BJ (cell line): ENCODE measurements at regions not wholly inside any gene's neighbourhood (a gene's known extent, or its start where the extent isn't known, plus 50 kb on each side); places are given as distances from the start of the nearest gene placed in this dataset.
A peak's percentile ranks its signal among the peaks of the same experiment; 100 is the strongest.
"Not testable (repeated sequence)": the region's sequence is repeated elsewhere in the genome, so short reads cannot be mapped to it uniquely, and the experiment has no call there.

Experiments
- CTCF ChIA-PET: fragments of 350-600 bp; formaldehyde crosslinking; extraction: SDS; loops from one replicate; lab custom pipeline; 2021; ENCODE audit warnings: antibody characterized with exemption, inconsistent platforms; lab: Yijun Ruan, JAX
- POLR2A ChIA-PET: fragments of 300-600 bp; sonication (Branson Sonifier 250); formaldehyde crosslinking; extraction: SDS; loops from one replicate; lab custom pipeline; 2021; ENCODE audit warnings: antibody characterized with exemption; lab: Charles Lee
- DNase-seq: peaks from one replicate; pipeline ENCODE4 v3.0.0-alpha.2; 2011; ENCODE audit warnings: low read depth
- H3K27me3 ChIP-seq: 2 replicates; pipeline ENCODE4 v1.6.0; 2011; ENCODE audit warnings: low read length; ENCODE audit not compliant: control insufficient read depth, insufficient read depth
- H3K36me3 ChIP-seq: 2 replicates; pipeline ENCODE4 v1.5.1; 2011; ENCODE audit warnings: low read length; ENCODE audit not compliant: control insufficient read depth, insufficient read depth
- H3K4me3 ChIP-seq: 2 replicates; pipeline ENCODE4 v1.5.1; 2011; ENCODE audit warnings: low read depth, mild to moderate bottlenecking, control low read depth, low read length
- CTCF ChIP-seq: IDR thresholded peaks from 2 replicates; pipeline ENCODE4 v1.5.1; 2011; ENCODE audit warnings: low read depth, mild to moderate bottlenecking, control low read depth, inconsistent platforms, low read length, moderate library complexity; ENCODE audit not compliant: insufficient read depth

DNA sequence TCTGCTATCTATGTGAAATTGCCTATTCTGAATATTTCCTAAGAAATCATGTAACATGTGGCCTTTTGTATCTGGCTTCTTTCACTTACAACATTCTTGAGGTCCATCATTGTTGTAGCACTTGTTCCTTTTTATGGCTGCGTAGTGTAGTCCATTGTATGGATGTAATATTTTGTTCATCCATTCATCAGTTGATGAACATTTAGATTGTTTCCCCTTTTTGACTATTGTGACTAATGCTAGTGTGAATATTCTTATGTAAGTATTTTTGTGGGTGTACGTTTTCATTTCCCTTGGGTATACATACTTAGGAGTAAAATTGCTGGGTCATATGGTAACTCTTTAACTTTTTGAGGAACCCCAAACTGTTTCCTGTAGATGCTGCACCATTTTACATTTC lies 134.6 kb downstream of the FOXD4L6 start:
- H3K36me3 ChIP-seq, POLR2A ChIA-PET, CTCF ChIA-PET, H3K27me3 ChIP-seq, H3K4me3 ChIP-seq, DNase-seq: not testable (repeated sequence)

DNA sequence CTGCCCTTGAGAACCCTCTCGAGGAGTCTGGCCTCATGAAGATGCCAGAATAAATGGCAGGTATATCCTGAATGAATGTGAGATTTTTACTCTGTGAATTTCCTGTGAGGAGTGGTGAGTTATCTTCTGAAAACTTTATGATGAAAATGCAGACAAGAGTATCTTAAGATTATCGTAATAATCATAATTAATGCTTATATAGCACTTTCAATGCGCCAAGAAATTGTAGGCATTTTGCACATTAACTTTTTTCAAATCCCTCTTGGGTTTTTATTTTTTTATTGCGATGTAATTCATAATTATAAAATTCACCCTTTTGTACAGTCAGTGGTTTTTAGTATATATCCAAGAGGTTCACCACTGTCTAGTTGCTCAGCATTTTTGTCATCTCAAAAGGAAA lies 135.1 kb downstream of the FOXD4L6 start:
- H3K27me3 ChIP-seq, CTCF ChIA-PET, H3K36me3 ChIP-seq, POLR2A ChIA-PET, H3K4me3 ChIP-seq, DNase-seq: not testable (repeated sequence)

DNA sequence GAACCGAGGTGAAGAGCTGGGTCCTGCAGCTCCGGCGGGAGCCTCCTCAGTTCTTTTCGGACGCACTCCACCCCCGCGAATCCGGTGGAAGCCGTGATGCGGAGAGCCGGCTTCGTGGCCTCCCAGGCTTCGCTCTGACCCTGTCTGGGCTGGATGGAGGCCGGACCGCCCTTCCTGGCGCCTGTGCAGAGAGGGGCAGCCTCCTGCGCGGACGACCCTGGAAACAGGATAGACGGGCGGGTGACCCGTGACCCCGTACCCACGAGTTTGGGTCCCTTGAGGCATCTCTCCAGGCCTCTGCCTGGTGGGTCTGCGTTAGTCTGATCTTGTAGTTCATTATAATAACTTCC lies 136.0 kb downstream of the FOXD4L6 start:
- CTCF ChIA-PET = interaction anchor here (1.2 to 1.4 kb wide), 2 partner anchors 8 to 79 kb away, joined by 3 to 7 read pairs; no protein-coding TSS in a partner anchor
- POLR2A ChIA-PET = not testable (repeated sequence)

GRCh38 chr9:40991741-40992471 lies 136.6 kb downstream of the FOXD4L6 start:
- peak overlapping the region; percentile 72 for H3K4me3 ChIP-seq
- POLR2A ChIA-PET, H3K27me3 ChIP-seq, H3K36me3 ChIP-seq: not testable (repeated sequence)
- peak; percentile 88 for TF ChIP-seq CTCF
- DNase-seq = peak; percentile 79
- CTCF ChIA-PET = interaction anchor here (1.2 to 1.4 kb wide), 2 partner anchors 9 to 79 kb away, joined by 3 to 7 read pairs; no protein-coding TSS in a partner anchor

More for the DNA sequence above, 136.0 kb downstream of the FOXD4L6 start:
- peak overlapping the region; percentile 72 for H3K4me3 ChIP-seq
- not testable (repeated sequence) for H3K36me3 ChIP-seq, H3K27me3 ChIP-seq, DNase-seq

DNA sequence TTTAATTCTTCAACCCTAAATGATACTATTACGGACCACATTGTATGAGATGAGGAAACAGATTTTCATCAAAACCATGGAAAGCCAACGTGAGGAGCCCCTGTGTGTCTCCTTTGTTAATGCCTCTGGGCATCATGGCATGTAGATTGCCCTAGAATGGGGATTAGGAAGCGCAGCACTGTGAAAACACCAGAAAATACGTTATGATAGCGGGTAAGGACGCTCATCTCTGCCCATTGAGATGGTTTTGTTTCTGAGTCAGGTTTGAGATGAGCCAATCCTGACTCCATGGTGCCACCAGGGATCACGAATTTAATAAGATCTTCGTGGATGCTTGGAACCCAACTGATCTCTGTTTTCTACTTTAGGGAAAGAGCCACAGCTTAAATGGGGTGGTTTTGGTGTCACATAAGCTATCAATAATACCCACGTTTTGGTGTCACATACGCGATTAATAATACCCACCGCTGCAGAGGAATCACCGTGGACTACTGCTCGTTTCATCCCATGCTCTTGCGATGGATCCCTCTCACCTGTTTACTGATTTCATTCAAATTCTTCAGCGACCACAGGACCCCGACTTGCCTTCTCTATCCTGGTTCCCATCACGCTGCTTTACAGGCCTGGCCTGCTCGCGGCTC lies 137.3 kb downstream of the FOXD4L6 start:
- H3K36me3 ChIP-seq, POLR2A ChIA-PET, DNase-seq, H3K27me3 ChIP-seq: not testable (repeated sequence)
- CTCF ChIA-PET = interaction anchor here (1.2 to 1.4 kb wide), 2 partner anchors 9 to 80 kb away, joined by 3 to 7 read pairs; no protein-coding TSS in a partner anchor
- peak overlapping the region; percentile 72 for H3K4me3 ChIP-seq

GRCh38 chr9:40986332-40986731 lies 142.1 kb downstream of the FOXD4L6 start:
- DNase-seq, POLR2A ChIA-PET, CTCF ChIA-PET, H3K4me3 ChIP-seq, H3K36me3 ChIP-seq, H3K27me3 ChIP-seq: not testable (repeated sequence)

DNA sequence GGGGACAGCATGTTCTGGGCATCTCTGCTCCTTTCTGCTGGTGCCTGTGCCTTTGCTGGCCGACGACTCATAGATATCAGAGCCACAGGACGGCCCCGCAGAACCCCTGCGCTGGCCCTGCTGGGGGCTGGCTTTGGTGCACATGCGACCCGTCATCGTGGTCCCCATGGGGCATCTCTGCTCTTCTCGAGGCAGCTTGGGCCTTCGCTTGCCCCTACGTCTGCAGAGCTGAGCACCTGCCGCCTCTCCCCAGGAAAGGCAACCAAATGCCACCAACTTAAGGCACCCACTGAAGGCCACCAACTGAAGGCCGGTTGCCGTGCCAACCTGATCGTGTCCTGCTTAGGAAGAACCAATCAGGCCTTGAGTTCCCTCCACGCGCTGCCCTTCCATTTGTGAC lies 153.1 kb downstream of the FOXD4L6 start:
- H3K36me3 ChIP-seq, H3K27me3 ChIP-seq, DNase-seq, H3K4me3 ChIP-seq, POLR2A ChIA-PET, CTCF ChIA-PET: not testable (repeated sequence)

DNA sequence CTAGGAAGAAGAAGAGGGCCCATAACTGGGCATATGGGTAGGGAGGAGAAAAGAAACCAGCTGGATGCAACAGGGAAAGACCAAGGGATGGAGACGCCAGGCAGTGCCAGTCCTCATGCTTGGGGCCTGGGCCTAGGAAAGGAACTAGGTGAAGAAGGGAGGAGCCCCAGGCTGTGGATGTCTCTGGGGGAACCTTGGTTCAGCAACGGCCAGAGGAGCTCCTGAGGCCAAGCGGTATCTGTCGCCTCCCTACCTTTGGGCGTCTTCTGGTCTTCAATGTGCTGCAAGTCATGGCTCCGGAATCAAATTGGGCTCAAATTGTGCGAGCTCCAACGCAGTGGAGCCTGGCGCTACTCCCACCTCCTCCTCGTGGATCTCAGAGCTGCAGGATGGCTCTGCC lies 153.6 kb downstream of the FOXD4L6 start:
- CTCF ChIA-PET, DNase-seq, POLR2A ChIA-PET, H3K27me3 ChIP-seq, H3K36me3 ChIP-seq, H3K4me3 ChIP-seq: not testable (repeated sequence)

GRCh38 chr9:40971773-40972172 lies 156.7 kb downstream of the FOXD4L6 start:
- H3K4me3 ChIP-seq, POLR2A ChIA-PET, DNase-seq, H3K27me3 ChIP-seq, H3K36me3 ChIP-seq, CTCF ChIA-PET: not testable (repeated sequence)
